Spleen (tissue), 11 donors: ENCODE measurements at regions not wholly inside any gene's neighbourhood (a gene's known extent, or its start where the extent isn't known, plus 50 kb on each side); places are given as distances from the start of the nearest gene placed in this dataset.

Experiments used
- DNase-seq: peaks from one replicate; pipeline ENCODE4 v3.0.0-alpha.2; 2020
- H3K27ac ChIP-seq, 8 donors: fragments of 200-600 bp; sonication (generic) in 7 of 8; 1 replicate in 4 of 8; 2 replicates in 4 of 8; pipeline versions ENCODE4 v1.5.0 to v1.8.0; 2016 to 2021; ENCODE audit warnings: inconsistent platforms in 4 of 8, mild to moderate bottlenecking in 4 of 8, moderate library complexity in 1 of 8
- H3K27me3 ChIP-seq, 7 donors: fragments of 200-600 bp; sonication (generic) in 6 of 7; replicated peaks in 1 of 7; 1 replicate in 4 of 7; 2 replicates in 3 of 7; pipeline versions ENCODE4 v1.5.0 to v1.8.0; 2016 to 2021; ENCODE audit warnings: inconsistent platforms in 3 of 7, mild to moderate bottlenecking in 1 of 7
- H3K36me3 ChIP-seq, 6 donors: fragments of 200-600 bp; sonication (generic) in 5 of 6; 1 replicate in 4 of 6; 2 replicates in 2 of 6; pipeline versions ENCODE4 v1.5.0 to v1.8.0; 2016 to 2021; ENCODE audit warnings: inconsistent platforms in 2 of 6
- H3K4me1 ChIP-seq, 6 donors: fragments of 200-600 bp; sonication (generic) in 5 of 6; 1 replicate in 3 of 6; 2 replicates in 3 of 6; pipeline versions ENCODE4 v1.5.0 to v1.8.0; 2016 to 2021; ENCODE audit warnings: inconsistent platforms in 3 of 6
- H3K4me3 ChIP-seq, 8 donors: fragments of 200-600 bp; sonication (generic) in 7 of 8; 1 replicate in 4 of 8; 2 replicates in 4 of 8; pipeline versions ENCODE4 v1.5.0 to v1.8.0; 2016 to 2021; ENCODE audit warnings: inconsistent platforms in 4 of 8, mild to moderate bottlenecking in 4 of 8, moderate library complexity in 2 of 8
- H3K9me3 ChIP-seq, 8 donors: fragments of 200-600 bp; sonication (generic) in 7 of 8; 1 replicate in 4 of 8; 2 replicates in 4 of 8; pipeline versions ENCODE4 v1.5.0 to v1.8.0; 2016 to 2021; ENCODE audit warnings: inconsistent platforms in 4 of 8
- POLR2A ChIP-seq, 3 donors: fragments of 450-650 bp; IDR thresholded peaks; one replicate each; pipeline ENCODE4 v1.5.1; 2017; ENCODE audit warnings: antibody characterized with exemption in 3 of 3, mild to moderate bottlenecking in 1 of 3
- POLR2AphosphoS5 ChIP-seq, 3 donors: sonication (generic); formaldehyde crosslinking; IDR thresholded peaks; one replicate each; pipeline ENCODE4 v1.5.1; 2017; ENCODE audit warnings: antibody characterized with exemption in 3 of 3
- WGBS, 5 donors: extraction: QIAGEN DNeasy Blood & Tissue Kit in 3 of 5; methylation state at CpG; one replicate each; pipeline versions ENCODE4 v1.1.5 to v1.1.7; 2013 to 2018; 5-methylcytosine and 5-hydroxymethylcytosine counted together
- intact Hi-C: fragments of 100-400 bp; cut with DNase I; formaldehyde crosslinking; loops from one replicate; pipeline ENCODE4 v1.15.0; 2023; ENCODE audit warnings: low total_unique reads
- TF ChIP-seq, protein P1 (sequence below), 11 experiments: fragments of 200-600 bp in 7 of 11; fragments of 450-650 bp in 4 of 11; sonication (generic) in 4 of 11; IDR thresholded peaks in 8 of 11; conservative IDR thresholded peaks in 3 of 11; 1 replicate in 7 of 11; 2 replicates in 4 of 11; pipeline versions ENCODE4 v1.4.0 to v1.8.0; 2016 to 2021; ENCODE audit warnings: antibody characterized with exemption in 11 of 11, inconsistent platforms in 4 of 11, mild to moderate bottlenecking in 1 of 11
- donor health status: healthy with polysubstance abuse.
- donor health status: DM: no; HTN: no; CAD: no; lungs with moderate emphysema.
- donor health status: DM: no; HTN: no; CAD: no.
- donor health status: Bipolar disorder and iron deficiency.
- donor health status: healthy.
- donor health status: DM: no; HTN: no; CAD: no.
- donor health status: DM: yes; HTN: yes; CAD: no.

DNA sequence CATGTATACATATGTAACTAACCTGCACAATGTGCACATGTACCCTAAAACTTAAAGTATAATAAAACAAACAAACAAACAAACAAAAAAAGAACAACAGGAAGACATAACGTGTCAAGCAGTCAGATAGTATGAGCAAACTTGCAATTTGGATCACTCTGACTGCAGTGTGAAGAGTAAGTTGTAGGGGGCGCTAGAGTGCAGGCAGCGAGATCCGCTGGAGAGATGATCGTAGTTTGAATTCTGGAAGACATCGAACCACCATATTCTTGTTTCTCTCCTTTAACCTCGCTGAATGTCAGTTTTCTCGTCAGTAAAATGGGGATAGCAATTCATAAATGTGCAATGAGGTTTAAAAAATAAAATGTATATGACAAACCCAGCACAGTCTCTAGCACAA is 165.2 kb upstream of the LMCD1 start:
- Histone ChIP-seq H3K36me3 (no peaks in the 10 kb centered on the region), H3K27ac (no peak overlapping the region), H3K4me3 (no peak overlapping the region), H3K27me3 (no peaks in the 10 kb centered on the region), H3K4me1 (no peaks in the 10 kb centered on the region), H3K9me3 (no peaks in the 10 kb centered on the region)
- intact Hi-C loops = no loop called here
- WGBS, 5 donors = 88 to 95% (median 89%) methylated on average over 8 of the region's 8 CpGs
- TF ChIP-seq POLR2A (IDR thresholded peaks at IDR 0.05) (no peak), POLR2AphosphoS5 (IDR thresholded peaks at IDR 0.05) (no peak)
- TF ChIP-seq, protein P1, sequence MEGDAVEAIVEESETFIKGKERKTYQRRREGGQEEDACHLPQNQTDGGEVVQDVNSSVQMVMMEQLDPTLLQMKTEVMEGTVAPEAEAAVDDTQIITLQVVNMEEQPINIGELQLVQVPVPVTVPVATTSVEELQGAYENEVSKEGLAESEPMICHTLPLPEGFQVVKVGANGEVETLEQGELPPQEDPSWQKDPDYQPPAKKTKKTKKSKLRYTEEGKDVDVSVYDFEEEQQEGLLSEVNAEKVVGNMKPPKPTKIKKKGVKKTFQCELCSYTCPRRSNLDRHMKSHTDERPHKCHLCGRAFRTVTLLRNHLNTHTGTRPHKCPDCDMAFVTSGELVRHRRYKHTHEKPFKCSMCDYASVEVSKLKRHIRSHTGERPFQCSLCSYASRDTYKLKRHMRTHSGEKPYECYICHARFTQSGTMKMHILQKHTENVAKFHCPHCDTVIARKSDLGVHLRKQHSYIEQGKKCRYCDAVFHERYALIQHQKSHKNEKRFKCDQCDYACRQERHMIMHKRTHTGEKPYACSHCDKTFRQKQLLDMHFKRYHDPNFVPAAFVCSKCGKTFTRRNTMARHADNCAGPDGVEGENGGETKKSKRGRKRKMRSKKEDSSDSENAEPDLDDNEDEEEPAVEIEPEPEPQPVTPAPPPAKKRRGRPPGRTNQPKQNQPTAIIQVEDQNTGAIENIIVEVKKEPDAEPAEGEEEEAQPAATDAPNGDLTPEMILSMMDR (IDR thresholded peaks at IDR 0.05 in 8 of 11, conservative IDR thresholded peaks at IDR 0.05 in 3 of 11) = no peak
- no peak for DNase-seq

DNA sequence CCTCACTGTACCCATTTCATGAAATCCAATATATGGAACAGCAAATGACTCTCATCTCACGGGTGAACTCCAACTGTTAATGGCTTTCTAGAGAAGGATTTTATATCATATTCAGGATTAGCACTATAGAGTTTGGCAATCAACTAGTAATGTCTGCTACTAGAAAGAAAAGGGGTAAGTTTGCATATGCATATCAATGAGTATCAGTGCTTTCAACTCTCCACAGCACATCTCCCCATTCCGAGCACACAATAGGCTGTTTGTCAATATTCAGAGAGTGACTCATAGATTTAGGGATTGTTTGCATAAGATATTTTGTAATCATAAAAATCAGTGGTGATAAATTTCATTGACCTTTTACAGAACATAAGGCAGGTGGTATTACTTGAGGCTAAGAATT is 163.2 kb upstream of the LMCD1 start:
- Histone ChIP-seq H3K4me3 (no peak overlapping the region), H3K9me3 (no peaks in the 10 kb centered on the region), H3K27ac (no peak overlapping the region), H3K27me3 (peaks cover 0 to 6% (median 0%) of the 10 kb centered on the region in 7 donors), H3K4me1 (no peaks in the 10 kb centered on the region), H3K36me3 (no peaks in the 10 kb centered on the region)
- intact Hi-C loops = no loop called here
- 86 to 92% (median 89%) methylated on average over 2 of the region's 2 CpGs for WGBS, 5 donors
- TF ChIP-seq POLR2A (IDR thresholded peaks at IDR 0.05) (no peak), POLR2AphosphoS5 (IDR thresholded peaks at IDR 0.05) (no peak)
- TF ChIP-seq, protein P1 (IDR thresholded peaks at IDR 0.05 in 8 of 11, conservative IDR thresholded peaks at IDR 0.05 in 3 of 11) = no peak
- no peak for DNase-seq

DNA sequence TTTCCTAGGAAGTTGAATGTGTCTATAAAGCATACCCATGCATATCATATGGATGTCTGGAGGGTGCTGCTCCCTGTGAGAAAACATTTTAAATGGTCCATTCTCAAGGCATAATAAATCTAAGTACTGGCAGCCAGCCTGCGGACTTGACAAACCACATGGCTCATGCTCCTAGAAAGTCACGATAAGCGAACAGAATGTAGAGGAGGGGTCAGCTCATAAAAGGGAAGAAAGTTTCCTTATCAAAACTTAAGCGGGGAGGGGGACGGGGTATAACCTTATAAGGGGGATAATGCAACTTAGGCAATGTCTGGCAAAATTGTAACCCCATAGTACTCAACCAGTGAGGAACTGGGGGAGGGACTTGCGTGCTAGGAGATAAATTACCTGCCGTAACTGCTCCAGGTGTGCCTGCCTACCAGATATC is 159.8 kb upstream of the LMCD1 start:
- Histone ChIP-seq H3K4me1 (no peaks in the 10 kb centered on the region), H3K36me3 (no peaks in the 10 kb centered on the region), H3K27me3 (peaks cover 0 to 6% (median 0%) of the 10 kb centered on the region in 7 donors), H3K9me3 (peaks cover 9 to 31% (median 24%) of the 10 kb centered on the region in 8 donors), H3K27ac (no peak overlapping the region), H3K4me3 (no peak overlapping the region)
- WGBS, 5 donors = 30 to 47% (median 41%) methylated on average over 7 of the region's 7 CpGs
- TF ChIP-seq POLR2AphosphoS5 (IDR thresholded peaks at IDR 0.05) (no peak), POLR2A (IDR thresholded peaks at IDR 0.05) (no peak)
- TF ChIP-seq, protein P1 (IDR thresholded peaks at IDR 0.05 in 8 of 11, conservative IDR thresholded peaks at IDR 0.05 in 3 of 11) = no peak
- no peak for DNase-seq
- intact Hi-C loops = no loop called here

DNA sequence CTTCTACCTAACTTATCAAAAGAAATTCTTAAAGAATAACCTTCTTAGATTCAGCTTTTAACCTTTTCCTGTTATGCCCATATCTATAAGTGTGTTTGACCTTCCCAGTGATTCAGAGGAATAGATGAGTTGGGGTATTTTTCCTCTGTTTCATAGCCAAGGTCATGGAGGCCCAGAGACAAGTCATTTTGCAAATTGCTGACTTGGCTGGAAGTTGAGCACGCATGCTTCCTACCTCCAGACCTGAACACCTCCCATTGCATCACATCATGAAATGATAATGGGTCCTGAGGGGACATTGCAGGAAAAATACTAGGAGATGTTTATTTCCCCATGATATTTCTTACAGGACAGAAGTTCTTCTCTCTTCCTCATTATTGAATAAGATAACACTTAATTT is 158.6 kb upstream of the LMCD1 start:
- DNase-seq = no peak
- Histone ChIP-seq H3K27me3 (peaks cover 0 to 6% (median 0%) of the 10 kb centered on the region in 7 donors), H3K9me3 (peaks cover 9 to 41% (median 28%) of the 10 kb centered on the region in 8 donors), H3K36me3 (no peaks in the 10 kb centered on the region), H3K4me1 (no peaks in the 10 kb centered on the region), H3K4me3 (no peak overlapping the region), H3K27ac (no peak overlapping the region)
- TF ChIP-seq POLR2AphosphoS5 (IDR thresholded peaks at IDR 0.05) = no peak
- TF ChIP-seq, protein P1 (IDR thresholded peaks at IDR 0.05 in 8 of 11, conservative IDR thresholded peaks at IDR 0.05 in 3 of 11) = no peak
- TF ChIP-seq POLR2A (IDR thresholded peaks at IDR 0.05) = no peak
- whole genome bisulfite sequencing, 5 donors = 54 to 77% (median 70%) methylated on average over 1 of the region's 1 CpG
- intact Hi-C loops = no loop called here
